ENCODE measurements at regions not wholly inside any gene's neighbourhood (a gene's known extent, or its start where the extent isn't known, plus 50 kb on each side); places are given as distances from the start of the nearest gene placed in this dataset.
"Not testable (repeated sequence)": the region's sequence is repeated elsewhere in the genome, so short reads cannot be mapped to it uniquely, and the experiment has no call there.

GRCh38 chr1:164006186-164006585 is 552.8 kb upstream of the PBX1 start:
- DNase-seq (ENCODE audit: low spot score), result not testable (repeated sequence)

GRCh38 chr1:164006621-164007020 is 552.4 kb upstream of the PBX1 start:
- no peak for DNase-seq (ENCODE audit: low spot score)

GRCh38 chr1:164017239-164017638 is 541.7 kb upstream of the PBX1 start:
- no peak for DNase-seq (ENCODE audit: low spot score)

- DNase-seq (ENCODE audit: low spot score), result no peak
Measured at GRCh38 chr1:164020391-164020790, 538.6 kb upstream of the PBX1 start.

- no peak for DNase-seq (ENCODE audit: low spot score)
Measured at GRCh38 chr1:164021813-164022212, 537.2 kb upstream of the PBX1 start.

- DNase-seq (ENCODE audit: low spot score), result no peak
Measured at GRCh38 chr1:164033782-164034181, 525.2 kb upstream of the PBX1 start.

- no peak for DNase-seq (ENCODE audit: low spot score)
Measured at GRCh38 chr1:164040754-164041153, 518.2 kb upstream of the PBX1 start.

- no peak for DNase-seq (ENCODE audit: low spot score)
Measured at GRCh38 chr1:164051782-164052181, 507.2 kb upstream of the PBX1 start.

- no peak for DNase-seq (ENCODE audit: low spot score)
Measured at GRCh38 chr1:164054331-164054730, 504.7 kb upstream of the PBX1 start.

- DNase-seq (ENCODE audit: low spot score), result no peak
Measured at GRCh38 chr1:164058198-164058597, 500.8 kb upstream of the PBX1 start.

GRCh38 chr1:164061528-164061927 is 497.5 kb upstream of the PBX1 start:
- DNase-seq (ENCODE audit: low spot score), result no peak

- no peak for DNase-seq (ENCODE audit: low spot score)
Measured at GRCh38 chr1:164064501-164064900, 494.5 kb upstream of the PBX1 start.

- DNase-seq (ENCODE audit: low spot score), result no peak
Measured at GRCh38 chr1:164071288-164071687, 487.7 kb upstream of the PBX1 start.

GRCh38 chr1:164086832-164087231 is 472.2 kb upstream of the PBX1 start:
- DNase-seq (ENCODE audit: low spot score), result no peak

- no peak for DNase-seq (ENCODE audit: low spot score)
Measured at GRCh38 chr1:164087906-164088453, 471.0 kb upstream of the PBX1 start.

- DNase-seq (ENCODE audit: low spot score), result no peak
Measured at GRCh38 chr1:164092603-164093353, 466.2 kb upstream of the PBX1 start.

GRCh38 chr1:164093543-164093942 is 465.4 kb upstream of the PBX1 start:
- no peak for DNase-seq (ENCODE audit: low spot score)

- no peak for DNase-seq (ENCODE audit: low spot score)
Measured at GRCh38 chr1:164101802-164102201, 457.2 kb upstream of the PBX1 start.

GRCh38 chr1:164131949-164132348 is 427.0 kb upstream of the PBX1 start:
- no peak for DNase-seq (ENCODE audit: low spot score)

- no peak for DNase-seq (ENCODE audit: low spot score)
Measured at GRCh38 chr1:164137273-164137925, 421.6 kb upstream of the PBX1 start.

GRCh38 chr1:164141797-164142196 is 417.2 kb upstream of the PBX1 start:
- no peak for DNase-seq (ENCODE audit: low spot score)

GRCh38 chr1:164154622-164155021 is 404.4 kb upstream of the PBX1 start:
- no peak for DNase-seq (ENCODE audit: low spot score)

- DNase-seq (ENCODE audit: low spot score), result peak; percentile 46
Measured at GRCh38 chr1:164155347-164155746, 403.6 kb upstream of the PBX1 start.
